GM18858 (cell line): ENCODE measurements at regions not wholly inside any gene's neighbourhood (a gene's known extent, or its start where the extent isn't known, plus 50 kb on each side); places are given as distances from the start of the nearest gene placed in this dataset.

Experiments used
- ATAC-seq: cut with Tn5 transposase; IDR thresholded peaks from one replicate; pipeline ENCODE4 v1.9.1; 2021; ENCODE audit not compliant: unreplicated experiment

- no peak for ATAC-seq
Measured at GRCh38 chr3:117743993-117744392, 1034.4 kb downstream of the TUSC7 start.

GRCh38 chr3:117744935-117745334, 1035.4 kb downstream of the TUSC7 start:
- ATAC-seq: no peak

GRCh38 chr3:117745516-117745915, 1035.9 kb downstream of the TUSC7 start:
- no peak for ATAC-seq

DNA sequence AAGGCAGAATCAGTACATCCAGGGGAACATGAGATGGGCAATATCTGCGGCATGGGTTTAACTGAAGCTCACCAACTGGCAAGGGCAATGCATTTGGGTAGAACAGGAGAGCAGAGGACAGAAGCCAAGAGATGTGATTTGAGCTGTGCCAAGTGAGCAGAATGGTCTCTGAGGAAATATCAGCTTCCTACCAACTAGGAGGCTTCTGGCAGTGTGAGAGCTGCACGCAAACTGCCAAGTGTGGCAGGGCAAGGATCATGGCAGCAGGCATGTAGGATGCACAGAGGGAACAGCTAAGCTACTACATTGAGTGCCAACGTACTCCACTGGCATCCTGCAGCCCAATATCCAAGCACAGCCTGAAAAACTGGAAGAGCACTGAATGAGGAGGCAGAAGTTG, 1036.5 kb downstream of the TUSC7 start:
- ATAC-seq: no peak

- ATAC-seq: no peak
Measured at GRCh38 chr3:117748131-117748530, 1038.6 kb downstream of the TUSC7 start.

GRCh38 chr3:117750674-117751269, 1041.2 kb downstream of the TUSC7 start:
- no peak for ATAC-seq

GRCh38 chr3:117751651-117752050, 1042.1 kb downstream of the TUSC7 start:
- ATAC-seq: no peak

DNA sequence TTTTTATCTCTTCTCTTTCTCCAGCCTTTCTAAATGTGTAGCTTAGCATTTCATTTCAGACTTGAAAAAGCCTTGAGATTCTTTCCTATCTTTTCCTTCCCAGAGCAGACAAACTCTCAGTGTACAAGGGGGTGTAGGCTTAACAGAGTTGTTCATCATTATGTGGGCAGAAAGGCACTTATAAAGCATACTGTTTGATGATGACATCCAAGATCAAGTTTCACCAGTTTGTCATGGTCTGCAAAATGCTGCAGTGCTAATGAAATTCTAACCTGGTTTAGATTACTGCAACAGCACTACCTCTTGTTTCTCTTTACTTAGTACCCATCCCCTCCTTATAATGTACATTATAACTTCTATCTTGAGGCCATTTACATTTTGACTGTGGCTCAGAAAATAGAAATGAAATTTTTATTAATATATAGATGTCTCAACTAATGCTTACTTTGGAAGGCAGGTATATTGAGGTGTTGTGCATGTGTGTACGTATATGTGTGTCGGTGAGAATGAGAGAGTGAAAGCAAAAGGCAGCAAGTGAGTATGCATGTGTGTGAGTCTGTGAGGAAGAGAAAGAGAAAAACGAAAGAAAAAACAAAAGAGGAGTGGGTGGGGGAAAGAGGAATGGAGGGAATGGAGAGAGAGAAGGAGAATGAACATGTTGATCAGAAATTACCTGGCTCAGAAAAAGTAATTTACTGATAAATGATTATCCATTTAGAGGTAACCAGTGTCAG, 1043.6 kb downstream of the TUSC7 start:
- ATAC-seq: no peak

DNA sequence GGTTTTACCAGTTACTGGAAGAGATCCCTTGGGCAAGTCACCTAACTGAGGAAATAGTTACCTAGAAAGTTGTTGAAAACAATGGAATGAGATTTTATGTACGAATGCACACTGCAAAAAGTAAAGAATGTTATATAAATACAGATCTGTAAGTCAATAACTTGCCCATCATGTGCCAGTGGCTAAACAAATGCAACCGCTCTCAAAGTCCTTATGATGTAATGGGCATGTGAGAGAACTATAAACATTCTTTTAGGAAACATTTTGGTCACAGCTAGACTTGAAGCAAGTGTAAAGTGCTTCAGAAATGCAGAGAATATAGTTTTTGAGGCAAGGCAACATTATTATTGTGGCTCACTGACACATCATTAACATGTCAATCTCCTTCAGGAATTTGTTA, 1044.5 kb downstream of the TUSC7 start:
- ATAC-seq: no peak

DNA sequence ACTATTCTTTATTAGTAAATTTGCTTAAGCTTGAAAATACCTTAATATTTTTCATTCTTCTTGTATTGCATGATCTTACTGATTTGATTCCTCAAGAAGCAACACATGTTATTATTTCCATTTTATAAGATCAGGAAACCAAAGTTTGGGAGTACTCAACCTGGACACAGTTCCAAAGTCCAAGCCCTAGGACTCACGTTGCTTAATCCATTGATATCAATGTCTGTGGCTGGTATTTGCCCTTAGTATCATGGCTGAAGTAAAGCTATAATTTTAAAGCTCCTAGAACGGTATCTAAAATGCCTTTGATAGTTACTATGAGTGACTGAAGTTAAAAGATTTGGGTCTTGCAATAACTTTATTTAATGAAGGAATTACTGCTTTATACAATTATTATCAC, 1045.3 kb downstream of the TUSC7 start:
- no peak for ATAC-seq

GRCh38 chr3:117756563-117756962, 1047.0 kb downstream of the TUSC7 start:
- no peak for ATAC-seq

DNA sequence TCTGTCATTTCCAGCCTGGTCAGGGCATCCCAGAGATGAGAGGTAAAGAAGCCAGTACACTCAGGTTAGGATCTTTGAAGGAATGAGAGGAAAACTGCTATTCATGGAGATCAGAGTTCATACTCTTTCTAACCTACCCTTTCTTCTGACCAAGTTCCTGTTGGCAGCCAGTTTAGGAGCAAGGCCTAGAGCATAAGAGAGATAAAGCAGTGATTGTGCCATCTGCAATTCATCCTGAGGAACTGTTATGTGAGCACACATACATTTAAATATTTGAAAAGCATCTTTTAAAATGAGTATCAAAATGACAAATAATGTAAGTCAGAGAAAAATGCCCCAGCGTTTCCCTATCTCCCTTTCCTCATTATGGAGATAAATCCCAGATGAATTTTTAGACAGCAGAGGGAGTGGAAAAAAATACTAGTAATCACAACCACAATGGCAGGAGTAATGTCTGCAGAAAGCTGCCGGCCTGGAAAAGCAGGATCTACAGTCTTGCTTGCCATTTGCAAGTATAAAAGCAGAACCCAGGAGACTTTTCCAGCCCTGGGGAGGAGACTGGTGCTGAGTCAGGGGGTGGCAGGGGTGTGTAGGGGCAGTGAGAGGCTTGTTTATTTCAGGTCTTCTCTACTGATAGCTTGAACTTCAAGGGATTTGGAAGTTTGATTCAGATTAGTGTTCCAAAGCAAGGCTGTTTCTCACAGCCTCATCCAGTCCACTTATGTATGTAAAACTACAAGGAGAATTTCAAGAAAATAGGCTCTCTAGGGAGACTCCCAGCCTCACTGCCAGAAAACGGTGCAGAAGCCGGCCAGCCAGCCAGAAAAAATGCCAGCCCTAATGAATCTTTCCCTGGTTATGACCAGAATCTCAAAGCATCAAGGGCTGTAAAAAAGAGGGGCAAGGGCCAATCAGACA, 1052.4 kb downstream of the TUSC7 start:
- no peak for ATAC-seq

DNA sequence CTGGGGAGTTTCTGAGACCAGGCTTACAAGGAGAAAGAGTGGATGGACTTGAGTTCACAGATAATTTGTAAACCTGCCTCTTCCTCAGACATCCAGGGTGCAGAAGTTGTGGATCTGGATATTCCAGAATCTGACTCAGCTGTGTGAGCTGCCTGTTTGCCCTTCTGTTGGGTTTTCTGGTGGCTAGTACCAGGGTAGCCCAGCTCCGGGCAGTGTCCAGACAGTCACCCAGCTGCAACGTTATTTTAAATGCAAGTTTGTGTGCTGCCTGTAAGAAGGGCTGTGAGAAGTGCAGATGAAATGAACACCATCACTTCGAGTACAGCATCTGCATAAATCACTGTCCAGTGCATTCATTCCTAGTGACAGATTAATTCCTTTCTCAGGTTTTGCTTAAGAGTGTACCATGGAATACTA, 1053.0 kb downstream of the TUSC7 start:
- no peak for ATAC-seq

GRCh38 chr3:117763561-117763960, 1054.0 kb downstream of the TUSC7 start:
- no peak for ATAC-seq

DNA sequence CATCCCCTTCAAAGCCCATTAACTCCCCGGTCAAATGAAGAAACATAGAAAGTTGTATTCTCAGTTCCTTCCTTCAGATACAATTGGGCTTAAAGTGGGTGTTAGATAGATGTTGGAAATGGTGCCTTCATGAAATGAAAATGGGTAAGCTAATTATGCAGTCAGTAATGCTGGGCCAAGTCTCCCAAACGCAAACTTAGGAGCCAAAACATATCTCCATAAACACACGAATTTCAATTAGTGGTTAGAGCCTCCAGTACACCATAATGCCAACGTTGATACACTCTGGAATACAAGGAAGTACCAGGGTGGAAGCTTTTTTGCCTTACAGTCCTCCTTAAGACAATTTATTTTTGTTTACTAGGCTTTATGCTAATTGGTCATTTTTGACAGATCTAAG, 1059.0 kb downstream of the TUSC7 start:
- no peak for ATAC-seq

DNA sequence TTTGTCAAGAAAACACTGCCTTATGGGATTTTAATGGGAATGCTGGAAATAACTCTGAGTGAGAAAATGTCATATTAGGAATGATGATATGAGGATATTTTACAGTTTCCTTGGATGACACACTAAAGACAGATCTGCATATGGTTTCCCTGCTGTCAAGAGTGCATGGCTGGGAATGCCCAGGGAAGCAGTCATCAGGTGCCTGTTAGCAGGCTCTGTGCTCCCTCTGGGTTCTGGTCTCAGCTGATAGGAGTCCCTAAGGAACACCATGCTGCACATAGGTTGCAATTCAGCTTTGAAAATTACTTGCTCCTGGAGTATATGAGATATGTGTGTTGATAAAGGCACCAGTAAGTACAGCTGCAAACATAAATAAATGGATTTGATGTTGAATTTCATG, 1064.6 kb downstream of the TUSC7 start:
- no peak for ATAC-seq

DNA sequence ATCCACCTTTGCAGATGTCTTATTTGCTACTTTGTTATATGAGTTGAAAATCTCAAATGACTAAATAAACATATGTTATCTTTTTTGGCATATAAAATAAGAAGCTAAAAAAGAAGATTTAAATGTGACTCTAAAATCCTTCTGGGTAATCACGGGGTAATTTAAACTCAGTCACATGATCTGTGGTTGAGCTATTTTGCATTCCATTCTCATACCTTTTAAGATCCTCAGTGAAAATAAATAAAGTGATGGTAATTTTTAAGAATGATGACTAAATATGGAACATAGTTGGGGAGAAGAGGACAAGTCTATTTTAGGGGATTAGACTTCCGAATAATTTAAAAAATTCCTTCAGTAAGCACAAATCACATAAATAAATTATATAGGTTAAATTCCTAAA, 1076.8 kb downstream of the TUSC7 start:
- ATAC-seq: no peak

DNA sequence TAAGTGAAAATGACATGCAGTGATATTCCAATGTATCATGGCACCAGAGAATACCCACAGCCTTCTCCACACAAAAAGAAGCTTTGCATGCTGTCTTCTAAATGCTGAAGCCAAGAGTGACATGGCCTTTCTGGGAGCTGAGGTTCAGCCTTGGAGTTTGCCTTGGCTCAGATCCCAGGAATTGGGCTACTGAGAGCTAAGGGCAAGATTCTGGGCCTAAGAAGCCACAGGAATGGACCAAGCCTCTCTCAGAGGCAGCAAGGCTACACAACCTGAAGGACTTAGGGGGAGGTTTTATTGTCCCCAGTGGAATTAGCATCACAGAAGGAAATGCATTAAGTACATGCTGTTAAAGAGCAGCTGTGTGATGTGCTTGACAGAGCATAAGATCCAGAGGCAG, 1078.5 kb downstream of the TUSC7 start:
- no peak for ATAC-seq

DNA sequence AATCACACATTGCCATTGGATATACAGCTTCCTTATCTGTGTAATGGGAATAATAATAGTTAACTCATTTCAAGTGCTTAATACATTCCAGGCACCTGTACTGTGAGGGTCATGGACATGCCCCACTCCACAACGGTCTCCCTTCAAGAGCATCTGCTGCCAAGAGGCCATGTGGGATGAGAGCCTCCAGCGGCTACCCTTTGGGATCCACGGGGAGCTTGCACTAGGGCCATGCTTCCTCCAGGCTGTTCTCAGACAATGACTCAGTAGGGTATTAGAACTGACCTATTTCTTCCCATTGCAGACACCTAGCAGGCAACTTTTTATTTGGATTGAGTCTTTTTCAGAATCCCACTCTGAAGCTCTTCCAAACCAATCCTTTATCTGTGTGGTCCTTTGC, 1078.9 kb downstream of the TUSC7 start:
- no peak for ATAC-seq

DNA sequence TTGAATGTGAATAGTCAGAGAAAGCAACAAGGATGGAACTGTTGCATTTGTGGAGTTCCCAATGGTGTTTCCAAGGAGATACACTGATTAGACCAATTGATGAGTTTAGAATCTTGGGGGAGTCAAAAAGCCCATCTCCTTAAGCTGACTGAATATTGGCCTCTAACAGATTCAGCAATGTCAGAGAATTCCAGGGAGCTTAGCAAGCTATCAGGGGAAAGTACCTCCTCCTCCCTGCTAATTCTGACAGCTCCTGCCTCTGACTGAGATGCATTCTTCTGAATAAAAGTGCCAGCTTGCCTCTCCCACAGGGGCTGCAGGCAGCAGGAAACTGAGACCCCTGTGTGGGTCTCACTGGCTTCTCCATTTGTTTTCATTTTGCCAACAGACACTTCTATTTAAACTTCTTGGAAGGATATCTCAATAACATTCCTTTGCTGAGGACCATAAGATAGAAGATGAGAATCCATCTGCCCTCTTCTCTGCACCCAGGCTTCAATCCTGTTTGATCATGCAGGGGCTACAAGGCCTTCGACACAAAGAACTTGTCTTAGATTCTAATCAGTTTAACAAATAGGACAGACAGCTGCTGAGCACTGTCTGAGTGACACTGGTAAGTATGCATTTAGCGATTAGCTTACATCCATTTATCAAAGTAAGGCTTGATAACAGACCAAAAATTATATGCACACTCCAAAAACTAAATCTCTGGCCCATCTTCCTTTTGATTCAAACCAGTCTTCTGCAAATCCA, 1080.8 kb downstream of the TUSC7 start:
- no peak for ATAC-seq

GRCh38 chr3:117793622-117794265, 1084.2 kb downstream of the TUSC7 start:
- no peak for ATAC-seq
